Activated CD4-positive, alpha-beta memory T cell treated with anti-CD3 and anti-CD28 coated beads for 36 hours (primary cell): ENCODE measurements at regions not wholly inside any gene's neighbourhood (a gene's known extent, or its start where the extent isn't known, plus 50 kb on each side); places are given as distances from the start of the nearest gene placed in this dataset.
"Not testable (repeated sequence)": the region's sequence is repeated elsewhere in the genome, so short reads cannot be mapped to it uniquely, and the experiment has no call there.

Experiments used
- CTCF ChIA-PET: fragments of 350-600 bp; sonication (Branson Sonifier 250); formaldehyde crosslinking; loops from one replicate; lab custom pipeline; 2021; ENCODE audit warnings: antibody characterized with exemption, inconsistent platforms; lab: Charles Lee
- POLR2A ChIA-PET: fragments of 350-600 bp; sonication (Branson Sonifier 250); formaldehyde crosslinking; loops from one replicate; lab custom pipeline; 2021; ENCODE audit warnings: antibody characterized with exemption; lab: Charles Lee
- DNase-seq: peaks from one replicate; pipeline ENCODE4 v3.0.0-alpha.2; 2020
- H3K27ac Mint-ChIP-seq: one replicate; pipeline ENCODE4 v1.8.0; 2021; ENCODE audit warnings: mixed read lengths
- H3K27me3 Mint-ChIP-seq: one replicate; pipeline ENCODE4 v1.8.0; 2021; ENCODE audit warnings: mixed read lengths
- H3K36me3 Mint-ChIP-seq: one replicate; pipeline ENCODE4 v1.8.0; 2021; ENCODE audit warnings: mixed read lengths
- H3K4me1 Mint-ChIP-seq: one replicate; pipeline ENCODE4 v1.8.0; 2021; ENCODE audit warnings: low read depth, mixed read lengths
- H3K4me3 Mint-ChIP-seq: one replicate; pipeline ENCODE4 v1.8.0; 2021; ENCODE audit warnings: mild to moderate bottlenecking, mixed read lengths
- H3K9me3 Mint-ChIP-seq: one replicate; pipeline ENCODE4 v1.8.0; 2021; ENCODE audit warnings: mixed read lengths
- intact Hi-C: fragments of 100-400 bp; cut with micrococcal nuclease; formaldehyde crosslinking; loops from one replicate; pipeline ENCODE4 v1.15.1; 2023

DNA sequence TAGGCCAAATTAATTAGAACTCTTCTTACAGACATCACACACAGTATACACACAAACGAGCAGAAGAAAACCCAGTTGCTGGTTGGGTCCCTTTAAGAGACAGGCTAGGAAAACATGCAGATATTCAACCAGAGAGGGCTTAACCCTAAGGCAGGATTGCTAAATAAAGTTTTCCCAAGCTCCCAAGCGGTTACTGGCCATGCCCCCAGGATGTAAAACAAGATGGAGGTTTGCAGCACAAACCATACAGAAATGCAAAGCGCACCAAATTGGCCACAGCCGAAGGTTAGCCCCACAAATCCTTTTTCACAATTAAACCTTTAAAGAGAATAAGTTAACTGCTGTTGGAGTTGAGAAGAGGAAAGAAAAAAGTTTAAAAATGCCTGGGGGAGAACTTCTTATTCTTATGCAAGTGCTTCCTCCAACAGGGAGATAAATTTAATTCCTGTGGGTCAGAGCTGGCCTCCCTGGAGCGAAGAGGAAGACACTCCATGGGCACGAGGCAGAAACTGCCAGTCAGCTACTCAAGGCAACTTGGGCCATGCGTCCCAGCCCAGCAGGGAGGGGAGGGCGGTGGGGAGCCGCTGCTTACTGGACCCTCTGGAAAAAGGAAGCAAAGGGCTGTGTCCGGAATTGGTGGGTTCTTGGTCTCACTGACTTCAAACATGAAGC lies 167.6 kb upstream of the ARSJ start:
- intact Hi-C loops, result no loop called here
- ChIA-PET CTCF (no interaction called here), POLR2A (no interaction called here)
- H3K4me3 Mint-ChIP-seq, result peak overlapping the region; percentile 75
- peaks cover 4% of the 10 kb centered on the region for H3K9me3 Mint-ChIP-seq
- peaks cover 1% of the 10 kb centered on the region for H3K36me3 Mint-ChIP-seq
- no peak overlapping the region for H3K27ac Mint-ChIP-seq
- no peak for DNase-seq
- peaks cover 5% of the 10 kb centered on the region for H3K27me3 Mint-ChIP-seq
- peaks cover 7% of the 10 kb centered on the region for H3K4me1 Mint-ChIP-seq

DNA sequence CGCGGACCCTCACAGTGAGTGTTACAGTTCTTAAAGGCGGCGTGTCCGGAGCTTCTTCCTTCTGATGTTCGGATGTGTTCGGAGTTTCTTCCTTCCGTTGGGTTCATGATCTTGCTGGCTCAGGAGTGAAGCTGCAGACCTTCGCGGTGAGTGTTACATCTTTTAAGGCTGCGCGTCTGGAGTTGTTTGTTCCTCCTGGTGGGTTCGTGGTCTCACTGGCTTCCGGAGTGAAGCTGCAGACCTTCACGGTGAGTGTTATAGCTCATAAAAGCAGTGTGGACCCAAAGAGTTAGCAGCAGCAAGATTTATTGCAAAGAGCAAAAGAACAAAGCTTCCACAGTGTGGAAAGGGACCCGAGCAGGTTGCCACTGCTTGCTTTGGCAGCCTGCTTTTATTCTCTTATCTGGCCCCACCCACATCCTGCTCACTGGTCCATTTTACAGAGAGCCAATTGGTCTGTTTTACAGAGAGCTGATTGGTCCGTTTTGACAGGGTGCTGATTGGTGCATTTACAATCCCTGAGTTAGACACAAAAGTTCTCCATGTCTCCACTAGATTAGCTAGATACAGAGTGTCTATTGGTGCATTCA lies 168.3 kb upstream of the ARSJ start:
- H3K27me3 Mint-ChIP-seq, POLR2A ChIA-PET, intact Hi-C loops, H3K9me3 Mint-ChIP-seq, CTCF ChIA-PET, H3K27ac Mint-ChIP-seq, H3K36me3 Mint-ChIP-seq, H3K4me1 Mint-ChIP-seq: not testable (repeated sequence)
- peak; percentile 31 for DNase-seq
- H3K4me3 Mint-ChIP-seq, result peak overlapping the region; percentile 75

DNA sequence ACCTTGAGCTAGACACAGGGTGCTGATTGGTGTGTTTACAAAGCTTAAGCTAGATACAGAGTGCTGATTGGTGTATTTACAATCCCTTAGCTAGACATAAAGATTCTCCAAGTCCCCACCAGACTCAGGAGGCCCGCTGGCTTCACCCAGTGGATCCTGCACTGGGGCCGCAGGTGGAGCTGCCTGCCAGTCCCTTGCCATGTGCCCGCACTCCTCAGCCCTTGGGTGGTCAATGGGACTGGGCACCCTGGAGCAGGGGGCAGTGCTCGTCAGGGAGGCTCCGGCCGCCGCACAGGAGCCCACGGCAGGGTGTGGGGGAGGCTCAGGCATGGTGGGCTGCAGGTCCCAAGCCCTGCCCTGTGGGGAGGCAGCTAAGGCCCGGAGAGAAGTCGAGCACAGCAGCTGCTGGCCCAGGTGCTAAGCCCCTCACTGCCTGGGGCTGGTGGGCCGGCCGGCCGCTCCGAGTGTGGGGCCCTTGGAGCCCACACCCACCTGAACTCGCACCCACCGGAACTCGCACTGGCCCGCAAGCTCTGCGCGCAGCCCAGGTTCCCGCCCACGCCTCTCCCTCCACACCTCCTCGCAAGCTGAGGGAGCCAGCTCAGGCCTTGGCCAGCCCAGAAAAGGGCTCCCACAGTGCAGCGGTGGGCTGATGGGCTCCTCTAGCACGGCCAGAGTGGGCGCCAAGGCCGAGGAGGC lies 169.1 kb upstream of the ARSJ start:
- intact Hi-C loops, DNase-seq, H3K4me1 Mint-ChIP-seq, H3K36me3 Mint-ChIP-seq, CTCF ChIA-PET, H3K27me3 Mint-ChIP-seq, H3K9me3 Mint-ChIP-seq, POLR2A ChIA-PET, H3K4me3 Mint-ChIP-seq, H3K27ac Mint-ChIP-seq: not testable (repeated sequence)

DNA sequence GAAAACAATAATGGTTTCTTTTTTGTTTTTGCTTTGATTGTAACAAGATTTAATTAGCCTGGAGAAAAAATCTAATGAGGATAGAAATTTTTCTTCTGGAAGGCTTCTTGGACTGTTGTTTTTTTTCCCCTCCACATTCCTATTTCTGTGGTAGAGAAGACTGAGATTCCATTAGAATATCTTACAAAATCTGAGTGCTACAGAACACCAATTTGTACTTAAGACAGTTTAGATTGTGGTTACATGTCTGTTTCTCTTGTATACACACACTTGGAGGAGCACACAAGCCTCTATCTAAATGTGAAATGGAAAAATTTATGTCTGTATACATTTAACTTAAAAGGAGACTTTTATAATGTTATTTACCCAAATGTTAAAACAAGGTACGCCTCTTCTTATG lies 176.9 kb upstream of the ARSJ start:
- intact Hi-C loops, result no loop called here
- DNase-seq, result no peak
- Mint-ChIP-seq H3K27me3 (no peaks in the 10 kb centered on the region), H3K9me3 (no peaks in the 10 kb centered on the region), H3K4me1 (no peaks in the 10 kb centered on the region), H3K4me3 (no peak overlapping the region), H3K36me3 (no peaks in the 10 kb centered on the region), H3K27ac (no peak overlapping the region)
- CTCF ChIA-PET, result no interaction called here
- POLR2A ChIA-PET, result no interaction called here

DNA sequence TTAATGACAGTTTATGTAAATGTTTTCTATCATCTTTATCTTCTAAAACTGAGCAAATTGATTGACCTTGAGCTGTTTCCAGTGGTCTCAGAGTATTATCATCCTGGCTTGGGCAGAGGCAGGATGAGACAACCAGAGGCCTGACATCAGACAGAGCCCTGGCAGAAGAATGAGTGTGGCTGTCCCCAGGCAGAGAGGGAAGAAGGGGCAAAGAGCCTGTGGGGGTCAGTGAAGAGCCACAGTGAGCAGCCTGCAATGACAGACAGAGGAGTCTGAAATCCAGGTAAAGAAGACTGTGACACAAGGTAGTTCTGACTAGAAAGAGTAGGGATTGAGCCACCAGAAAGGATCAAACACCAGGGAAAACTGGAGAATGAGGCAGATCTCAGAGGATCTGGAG lies 182.4 kb upstream of the ARSJ start:
- intact Hi-C loops, result no loop called here
- no peaks in the 10 kb centered on the region for H3K36me3 Mint-ChIP-seq
- no peak overlapping the region for H3K4me3 Mint-ChIP-seq
- H3K27me3 Mint-ChIP-seq, result no peaks in the 10 kb centered on the region
- H3K27ac Mint-ChIP-seq, result no peak overlapping the region
- POLR2A ChIA-PET, result no interaction called here
- DNase-seq, result no peak
- H3K4me1 Mint-ChIP-seq, result no peaks in the 10 kb centered on the region
- no peaks in the 10 kb centered on the region for H3K9me3 Mint-ChIP-seq
- CTCF ChIA-PET, result no interaction called here

DNA sequence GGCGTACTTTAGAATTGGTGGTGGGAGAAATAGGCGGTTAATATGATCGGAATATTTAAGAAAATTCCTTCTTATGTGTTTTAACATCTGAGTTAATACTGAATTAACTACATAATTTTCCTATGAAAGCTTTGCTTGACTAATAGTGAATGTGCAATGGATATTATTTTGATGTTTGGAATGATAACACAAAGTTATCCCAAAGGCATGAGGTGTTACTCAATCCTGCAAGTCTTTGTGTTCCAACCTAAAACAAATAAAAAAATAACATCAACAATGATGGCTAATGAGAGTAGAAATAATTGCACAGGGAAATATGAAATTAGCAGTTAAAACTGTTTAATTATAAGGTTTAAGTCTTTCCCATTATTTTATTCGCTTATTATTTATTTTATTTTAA lies 183.6 kb upstream of the ARSJ start:
- Mint-ChIP-seq H3K36me3 (no peaks in the 10 kb centered on the region), H3K4me1 (no peaks in the 10 kb centered on the region), H3K4me3 (no peak overlapping the region), H3K27ac (no peak overlapping the region), H3K9me3 (no peaks in the 10 kb centered on the region), H3K27me3 (no peaks in the 10 kb centered on the region)
- ChIA-PET CTCF (no interaction called here), POLR2A (no interaction called here)
- intact Hi-C loops, result no loop called here
- DNase-seq, result no peak

DNA sequence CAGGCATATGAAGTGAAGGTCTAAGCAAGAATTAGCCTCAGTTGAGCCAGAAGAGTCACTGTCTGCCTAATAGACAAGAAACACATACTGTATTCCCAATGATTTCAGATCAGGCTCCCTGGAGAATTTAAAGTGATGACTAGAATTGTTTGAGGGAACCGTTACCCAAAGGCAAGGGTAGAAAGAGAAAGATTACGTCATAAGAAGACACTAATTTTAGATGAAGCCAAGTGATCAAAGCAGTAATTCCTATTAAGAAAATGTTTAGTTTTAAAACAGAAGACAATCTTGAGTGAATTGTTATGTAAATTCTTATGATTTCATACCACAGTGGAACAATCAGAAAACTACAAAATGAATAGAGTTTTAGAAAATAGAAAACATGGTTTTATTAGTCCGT lies 194.5 kb upstream of the ARSJ start:
- CTCF ChIA-PET, result no interaction called here
- no peaks in the 10 kb centered on the region for H3K36me3 Mint-ChIP-seq
- H3K4me1 Mint-ChIP-seq, result no peaks in the 10 kb centered on the region
- no peak overlapping the region for H3K27ac Mint-ChIP-seq
- intact Hi-C loops, result no loop called here
- POLR2A ChIA-PET, result no interaction called here
- no peak for DNase-seq
- H3K9me3 Mint-ChIP-seq, result no peaks in the 10 kb centered on the region
- H3K27me3 Mint-ChIP-seq, result peaks cover 5% of the 10 kb centered on the region
- H3K4me3 Mint-ChIP-seq, result no peak overlapping the region

DNA sequence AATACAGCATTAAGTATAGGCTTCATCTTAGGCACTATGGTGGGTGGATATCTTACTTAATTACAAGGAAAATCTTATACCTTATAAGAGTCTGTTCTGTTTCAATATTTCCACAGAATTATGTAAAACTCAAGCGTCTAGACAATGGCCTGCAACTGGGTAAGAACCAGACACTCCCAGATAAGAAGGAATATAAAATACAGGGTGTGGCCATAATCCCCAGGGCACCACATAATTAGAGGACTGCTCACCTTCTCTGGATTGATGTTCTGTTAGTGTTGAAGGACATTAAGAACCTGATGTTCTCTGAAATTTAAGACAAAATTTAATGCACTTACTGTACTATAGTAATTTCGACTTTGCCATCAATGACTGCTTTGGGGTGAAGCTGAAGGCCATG lies 198.2 kb upstream of the ARSJ start:
- ChIA-PET CTCF (no interaction called here), POLR2A (no interaction called here)
- H3K36me3 Mint-ChIP-seq, result peaks cover 3% of the 10 kb centered on the region
- peaks cover 5% of the 10 kb centered on the region for H3K27me3 Mint-ChIP-seq
- H3K4me3 Mint-ChIP-seq, result no peak overlapping the region
- intact Hi-C loops, result no loop called here
- H3K27ac Mint-ChIP-seq, result no peak overlapping the region
- peaks cover 6% of the 10 kb centered on the region for H3K9me3 Mint-ChIP-seq
- no peak for DNase-seq
- H3K4me1 Mint-ChIP-seq, result no peaks in the 10 kb centered on the region

DNA sequence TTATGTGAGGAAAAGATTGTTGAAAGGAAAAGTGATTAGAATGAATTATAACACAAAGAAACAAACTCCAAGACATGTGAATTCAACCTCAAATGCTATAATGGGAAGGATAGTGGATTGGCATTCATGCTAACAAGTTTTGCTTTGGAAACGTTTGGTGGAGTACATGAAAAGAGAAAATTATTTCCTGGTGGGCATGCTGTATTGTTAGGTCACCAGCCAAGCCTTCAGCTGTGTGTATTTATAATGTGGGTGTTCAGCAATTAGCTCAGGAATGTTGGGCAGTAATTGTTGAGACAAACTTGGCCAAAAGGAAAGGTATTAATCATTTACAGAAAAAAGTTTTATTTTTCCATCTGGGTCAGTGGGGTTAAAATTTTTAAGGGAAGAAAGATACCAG lies 198.9 kb upstream of the ARSJ start:
- Mint-ChIP-seq H3K27ac (no peak overlapping the region), H3K36me3 (peaks cover 3% of the 10 kb centered on the region), H3K4me1 (no peaks in the 10 kb centered on the region), H3K9me3 (peaks cover 9% of the 10 kb centered on the region), H3K4me3 (no peak overlapping the region), H3K27me3 (peaks cover under 1% of the 10 kb centered on the region)
- POLR2A ChIA-PET, result no interaction called here
- CTCF ChIA-PET, result interaction anchor here (0.8 to 1.5 kb wide), 2 partner anchors 10 to 784 kb away, joined by 3 to 4 read pairs; no protein-coding TSS in a partner anchor
- intact Hi-C loops, result no loop called here
- no peak for DNase-seq

DNA sequence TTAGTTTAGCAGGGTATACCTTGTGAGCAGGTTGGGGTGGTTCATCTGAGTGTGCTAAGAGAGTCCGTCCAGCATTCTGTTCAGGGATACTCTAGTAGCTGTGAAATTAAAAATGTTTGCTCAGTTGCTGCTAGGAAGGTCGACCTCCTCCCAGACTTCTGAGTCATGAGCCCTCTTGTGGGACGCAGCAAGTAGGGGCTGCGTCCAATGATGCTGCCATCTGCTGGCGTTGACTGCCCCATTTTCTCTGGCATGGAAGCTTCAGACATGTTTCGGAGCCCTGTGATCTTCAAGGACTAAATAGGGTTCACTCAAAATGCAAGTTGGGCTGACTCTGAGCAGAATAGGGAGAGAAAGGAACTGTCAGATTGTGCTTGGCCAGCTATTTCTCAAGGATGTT lies 201.0 kb upstream of the ARSJ start:
- POLR2A ChIA-PET, result no interaction called here
- H3K9me3 Mint-ChIP-seq, result peaks cover 9% of the 10 kb centered on the region
- no peak overlapping the region for H3K27ac Mint-ChIP-seq
- H3K27me3 Mint-ChIP-seq, result no peaks in the 10 kb centered on the region
- peak; percentile 46 for DNase-seq
- intact Hi-C loops, result loop anchor here (2.0 kb wide), 2 partner anchors 228 to 786 kb away; no protein-coding TSS in a partner anchor
- no peaks in the 10 kb centered on the region for H3K4me1 Mint-ChIP-seq
- no peak overlapping the region for H3K4me3 Mint-ChIP-seq
- H3K36me3 Mint-ChIP-seq, result peaks cover 3% of the 10 kb centered on the region
- CTCF ChIA-PET, result interaction anchor here (1.0 to 2.0 kb wide), 2 partner anchors 227 to 785 kb away, joined by 3 to 5 read pairs; no protein-coding TSS in a partner anchor

DNA sequence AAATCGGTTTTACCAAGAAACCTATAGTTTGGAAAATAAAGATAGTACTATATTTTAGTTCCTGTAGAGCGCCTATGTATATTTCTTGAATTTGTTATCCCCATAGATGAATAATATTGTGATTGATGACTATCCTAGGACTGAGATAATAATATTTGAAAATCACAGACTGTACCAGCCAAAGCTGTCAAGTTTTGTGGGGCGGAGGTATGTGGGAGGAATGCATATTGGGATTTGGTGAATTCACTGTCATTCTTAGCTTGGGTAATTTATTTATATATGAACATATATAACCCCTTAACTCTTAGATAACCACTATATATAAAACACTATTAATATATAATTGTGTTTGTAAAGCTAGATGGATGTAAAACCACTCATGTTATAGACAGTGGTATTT lies 205.5 kb upstream of the ARSJ start:
- ChIA-PET POLR2A (no interaction called here), CTCF (no interaction called here)
- Mint-ChIP-seq H3K9me3 (peaks cover 9% of the 10 kb centered on the region), H3K36me3 (peaks cover 3% of the 10 kb centered on the region), H3K4me1 (no peaks in the 10 kb centered on the region), H3K4me3 (no peak overlapping the region), H3K27me3 (no peaks in the 10 kb centered on the region), H3K27ac (no peak overlapping the region)
- intact Hi-C loops, result no loop called here
- DNase-seq, result no peak

DNA sequence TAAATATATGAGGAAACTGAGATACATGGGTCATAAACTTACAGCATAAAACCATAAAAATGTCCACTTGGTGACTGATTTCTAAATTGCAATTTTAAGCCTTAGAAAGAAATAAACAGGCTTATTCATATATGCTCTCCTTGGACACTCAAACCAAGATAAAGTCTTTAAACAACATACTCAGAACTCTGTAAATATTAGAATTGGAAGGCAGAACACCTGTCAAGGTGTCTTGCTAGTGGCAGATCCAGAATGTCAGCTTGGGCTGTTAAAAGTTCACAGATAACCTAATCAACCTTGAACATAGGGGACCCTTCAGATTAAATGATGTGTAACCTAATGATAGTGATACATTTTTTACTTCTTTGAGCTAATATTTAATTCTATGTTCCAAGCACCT lies 208.1 kb upstream of the ARSJ start:
- intact Hi-C loops, result no loop called here
- Mint-ChIP-seq H3K4me1 (no peaks in the 10 kb centered on the region), H3K27me3 (peaks cover 1% of the 10 kb centered on the region), H3K27ac (no peak overlapping the region), H3K4me3 (no peak overlapping the region), H3K36me3 (no peaks in the 10 kb centered on the region), H3K9me3 (peaks cover 4% of the 10 kb centered on the region)
- POLR2A ChIA-PET, result no interaction called here
- DNase-seq, result no peak
- CTCF ChIA-PET, result interaction anchor here (1.3 kb wide), 1 partner anchor 8 kb away, joined by 4 read pairs; no protein-coding TSS in a partner anchor
